CD4-positive, alpha-beta T cell treated with Interleukin-6 at 100 ng/mL for 8 hours (primary cell): ENCODE measurements at regions not wholly inside any gene's neighbourhood (a gene's known extent, or its start where the extent isn't known, plus 50 kb on each side); places are given as distances from the start of the nearest gene placed in this dataset.
"Not testable (repeated sequence)": the region's sequence is repeated elsewhere in the genome, so short reads cannot be mapped to it uniquely, and the experiment has no call there.

ENCODE experiments used
- DNase-seq: peaks from one replicate; pipeline ENCODE4 v3.0.0-alpha.2; 2020; ENCODE audit warnings: mixed read lengths, low spot score

GRCh38 chr3:3686907-3687648 lies 112.2 kb upstream of the LRRN1 start:
- DNase-seq = no peak

GRCh38 chr3:3685721-3686120 lies 113.5 kb upstream of the LRRN1 start:
- no peak for DNase-seq

GRCh38 chr3:3683261-3683660 lies 116.0 kb upstream of the LRRN1 start:
- DNase-seq = no peak

- DNase-seq = no peak
Measured at GRCh38 chr3:3675801-3676200, 123.4 kb upstream of the LRRN1 start.

- no peak for DNase-seq
Measured at GRCh38 chr3:3675186-3675585, 124.0 kb upstream of the LRRN1 start.

- no peak for DNase-seq
Measured at GRCh38 chr3:3666664-3667063, 132.6 kb upstream of the LRRN1 start.

GRCh38 chr3:3665961-3666640 lies 133.1 kb upstream of the LRRN1 start:
- DNase-seq = no peak

- DNase-seq = no peak
Measured at GRCh38 chr3:3665546-3665945, 133.7 kb upstream of the LRRN1 start.

- DNase-seq = no peak
Measured at GRCh38 chr3:3664935-3665334, 134.3 kb upstream of the LRRN1 start.

GRCh38 chr3:3662610-3663009 lies 136.6 kb upstream of the LRRN1 start:
- DNase-seq = no peak

- no peak for DNase-seq
Measured at GRCh38 chr3:3654916-3655315, 144.3 kb upstream of the LRRN1 start.

- DNase-seq = no peak
Measured at GRCh38 chr3:3648988-3649679, 150.1 kb upstream of the LRRN1 start.

GRCh38 chr3:3646934-3647333 lies 152.3 kb upstream of the LRRN1 start:
- no peak for DNase-seq

GRCh38 chr3:3646103-3646844 lies 153.0 kb upstream of the LRRN1 start:
- DNase-seq = not testable (repeated sequence)

- no peak for DNase-seq
Measured at GRCh38 chr3:3641877-3642455, 157.3 kb upstream of the LRRN1 start.

GRCh38 chr3:3639078-3639477 lies 160.2 kb upstream of the LRRN1 start:
- DNase-seq = no peak

- no peak for DNase-seq
Measured at GRCh38 chr3:3636815-3637214, 162.4 kb upstream of the LRRN1 start.

GRCh38 chr3:3635109-3635508 lies 164.1 kb upstream of the LRRN1 start:
- DNase-seq = no peak

- DNase-seq = no peak
Measured at GRCh38 chr3:3634326-3634725, 164.9 kb upstream of the LRRN1 start.

GRCh38 chr3:3633761-3634160 lies 165.5 kb upstream of the LRRN1 start:
- no peak for DNase-seq

- no peak for DNase-seq
Measured at GRCh38 chr3:3632449-3632848, 166.8 kb upstream of the LRRN1 start.

GRCh38 chr3:3631114-3631513 lies 168.1 kb upstream of the LRRN1 start:
- DNase-seq = no peak
